GM19025 (cell line): ENCODE measurements at regions not wholly inside any gene's neighbourhood (a gene's known extent, or its start where the extent isn't known, plus 50 kb on each side); places are given as distances from the start of the nearest gene placed in this dataset.
A peak's percentile ranks its signal among the peaks of the same experiment; 100 is the strongest.
"Not testable (repeated sequence)": the region's sequence is repeated elsewhere in the genome, so short reads cannot be mapped to it uniquely, and the experiment has no call there.

Experiments
- ATAC-seq: cut with Tn5 transposase; IDR thresholded peaks from one replicate; pipeline ENCODE4 v1.9.1; 2021; ENCODE audit warnings: mild to moderate bottlenecking, low read depth, moderate library complexity; ENCODE audit not compliant: unreplicated experiment

DNA sequence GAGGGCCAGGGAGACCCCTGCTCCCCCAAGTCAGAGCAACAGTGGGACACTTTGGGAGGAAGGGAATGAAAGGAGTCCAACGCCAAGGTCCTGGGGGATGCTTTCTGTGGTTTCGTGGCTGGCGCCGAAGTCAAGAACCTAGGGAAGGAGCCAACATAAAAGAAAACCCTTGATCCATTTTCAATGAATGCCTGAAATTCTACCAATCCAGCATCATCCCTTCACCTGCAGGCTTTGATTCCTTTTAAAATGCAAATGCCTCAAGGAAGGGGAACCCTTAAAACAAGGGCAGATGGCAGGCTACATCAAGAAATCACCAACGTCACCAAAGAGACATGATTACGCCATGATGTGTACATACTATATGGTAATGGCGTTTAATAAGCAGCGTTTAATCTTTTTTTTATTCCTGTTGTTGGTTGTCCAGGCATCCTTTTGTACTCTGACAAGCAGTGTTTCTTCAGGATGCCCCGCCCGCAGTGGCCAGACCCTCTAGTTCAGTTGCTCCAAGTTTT lies 123.3 kb upstream of the SLC1A4 start:
- ATAC-seq, result no peak

DNA sequence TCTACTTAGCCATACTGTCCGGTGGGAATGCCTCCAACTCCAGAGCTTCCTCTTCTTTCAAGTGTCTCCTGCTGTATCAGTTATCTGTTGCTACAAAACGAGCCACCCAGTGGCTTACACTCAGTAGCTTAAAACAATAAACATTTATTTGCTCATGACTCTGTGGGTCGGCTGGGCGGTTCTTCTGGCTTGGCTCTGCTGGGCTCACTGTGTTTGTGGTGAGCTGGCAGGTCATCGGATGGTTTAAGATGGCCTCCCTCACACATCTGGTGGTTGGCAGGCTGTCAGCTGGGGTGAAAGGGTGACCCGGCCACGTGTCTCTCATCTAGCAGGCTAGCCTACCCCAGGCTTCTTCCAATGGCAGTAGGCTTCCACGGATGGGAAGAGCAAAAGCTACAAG lies 122.4 kb upstream of the SLC1A4 start:
- ATAC-seq, result no peak

DNA sequence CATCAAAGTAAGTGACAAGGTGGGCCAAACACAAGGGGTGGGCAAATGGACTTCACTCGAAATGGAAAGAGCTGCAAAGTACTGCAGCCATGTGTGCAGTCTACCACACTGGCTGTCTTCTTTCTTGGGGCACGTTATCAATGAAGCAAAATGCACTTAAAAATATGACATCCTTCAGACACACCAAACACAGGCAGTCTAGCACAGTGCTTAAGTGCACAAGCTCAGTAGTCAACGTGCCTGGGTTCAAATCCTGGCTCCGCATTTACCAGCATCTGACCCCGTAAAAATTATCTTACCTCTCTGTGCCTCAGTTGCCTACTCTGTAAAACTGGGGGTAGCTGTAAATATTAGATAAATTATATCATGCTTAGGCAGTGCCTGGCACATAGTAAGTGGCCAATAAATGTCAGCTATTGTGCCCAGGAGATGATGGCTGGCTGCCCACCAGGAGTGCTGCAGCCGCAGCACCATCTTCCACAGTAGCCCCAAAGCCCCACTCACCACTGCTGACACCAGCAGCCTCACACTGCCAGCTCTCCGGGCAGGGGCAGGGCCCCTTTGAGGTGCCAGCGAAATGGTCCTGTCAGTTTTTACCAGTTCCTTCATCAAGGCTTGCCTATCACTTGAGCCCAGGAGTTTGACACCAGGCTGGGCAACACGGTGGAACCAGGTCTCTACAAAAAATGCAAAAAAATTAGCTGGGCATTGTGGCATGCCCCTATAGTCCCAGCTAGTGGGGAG lies 121.8 kb upstream of the SLC1A4 start:
- no peak for ATAC-seq

DNA sequence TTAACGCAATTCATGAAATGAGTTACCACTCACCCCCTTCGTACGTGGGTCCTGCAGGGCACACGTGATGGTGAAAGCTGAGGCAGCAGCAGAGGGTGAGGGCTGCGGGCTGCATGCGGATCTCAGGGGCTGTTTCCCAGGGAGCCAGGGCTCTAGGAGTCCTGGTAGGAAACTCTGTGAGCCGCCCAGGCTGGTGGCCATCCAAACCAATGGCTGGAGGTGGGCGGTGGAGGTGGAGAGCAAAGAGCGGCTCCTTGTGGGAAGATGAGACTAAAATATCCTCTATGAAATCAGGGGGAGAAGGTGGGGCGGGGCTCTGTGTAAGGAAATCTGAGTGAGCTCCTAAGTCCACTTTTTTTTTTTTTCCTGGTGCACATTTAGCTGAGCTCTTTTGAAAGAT lies 120.1 kb upstream of the SLC1A4 start:
- ATAC-seq, result no peak

DNA sequence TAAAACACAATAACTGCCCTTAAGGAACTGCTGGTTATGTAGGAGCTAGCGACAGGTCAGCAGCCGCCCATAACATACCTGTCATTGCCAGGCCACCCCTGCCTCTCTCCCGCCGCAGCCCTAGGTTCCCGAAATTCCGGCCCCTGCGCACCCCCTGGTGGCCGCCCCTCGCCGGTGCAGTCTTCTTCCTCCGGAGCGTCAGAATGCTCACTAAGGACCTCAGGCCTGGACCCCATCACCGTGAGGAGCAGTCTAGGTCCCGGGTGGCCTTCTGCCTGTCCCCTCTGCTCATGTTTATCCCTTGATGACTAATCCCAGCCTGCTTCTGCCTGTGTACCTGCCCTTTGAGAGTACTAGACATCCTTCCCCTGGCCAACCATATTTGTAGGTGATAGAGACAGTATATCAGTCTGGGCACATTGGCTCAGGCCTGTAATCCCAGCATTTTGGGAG lies 115.7 kb upstream of the SLC1A4 start:
- ATAC-seq, result peak; percentile 69

DNA sequence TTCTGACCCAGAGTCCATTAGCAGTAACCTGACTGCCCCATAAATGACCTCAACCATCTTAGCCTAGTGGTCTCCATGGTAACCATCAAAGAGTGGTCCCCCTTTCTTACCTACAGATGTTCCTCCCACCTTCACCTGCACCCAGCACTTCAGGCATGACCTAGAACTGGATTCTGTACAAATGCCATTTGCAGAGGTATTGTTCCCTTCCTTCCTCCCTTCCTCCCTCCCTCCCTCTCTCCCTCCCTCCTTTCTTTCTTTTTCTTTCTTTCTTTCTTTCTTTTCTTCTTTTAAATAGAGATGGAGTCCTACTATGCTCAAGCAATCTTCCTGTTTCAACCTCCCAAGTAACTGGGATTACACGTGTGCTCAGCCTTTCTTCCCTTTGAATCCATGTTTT lies 114.6 kb upstream of the SLC1A4 start:
- no peak for ATAC-seq

DNA sequence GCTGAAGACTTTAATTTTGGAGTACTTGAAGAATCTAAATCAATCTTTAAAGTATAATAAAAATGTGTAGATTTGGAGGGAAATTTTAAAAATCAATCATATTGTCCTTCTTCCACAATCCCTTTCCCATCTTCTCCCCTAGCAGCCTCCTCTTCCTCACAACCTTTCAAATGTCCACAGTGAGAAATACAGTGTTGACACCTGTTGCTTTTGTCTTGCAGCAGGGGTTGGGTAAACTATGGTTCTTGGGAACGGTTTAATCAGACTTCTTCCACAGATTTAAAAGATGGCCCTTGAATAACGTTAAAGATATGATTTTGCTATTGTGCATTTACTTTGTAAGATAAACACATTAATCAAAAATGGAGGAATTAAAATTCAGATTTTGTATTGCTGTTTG lies 113.8 kb upstream of the SLC1A4 start:
- ATAC-seq, result no peak

DNA sequence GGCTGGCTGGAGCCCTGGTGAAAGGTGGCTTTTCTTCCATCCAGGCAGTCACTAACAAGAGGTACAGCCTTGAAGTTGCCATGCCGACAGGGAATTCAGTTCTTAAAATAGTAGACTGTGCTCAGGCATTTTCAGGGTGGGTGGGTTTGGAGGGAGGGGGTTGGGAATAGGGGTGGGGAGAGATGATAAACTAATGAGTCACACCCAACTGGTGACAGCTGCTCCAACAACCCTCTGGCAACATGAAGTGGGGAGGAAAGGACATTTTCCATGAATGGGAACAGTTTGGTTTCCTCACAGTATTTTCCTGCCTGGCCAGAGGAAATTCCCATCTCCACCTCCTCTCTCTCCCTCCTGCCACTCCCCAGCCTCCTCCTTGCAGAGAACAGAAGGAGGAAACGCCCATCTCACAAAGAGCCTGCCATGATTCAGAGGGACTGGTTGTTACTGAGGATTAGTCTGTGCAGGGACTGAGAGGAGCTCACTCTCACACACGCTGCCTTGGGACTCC lies 113.0 kb upstream of the SLC1A4 start:
- ATAC-seq, result no peak

DNA sequence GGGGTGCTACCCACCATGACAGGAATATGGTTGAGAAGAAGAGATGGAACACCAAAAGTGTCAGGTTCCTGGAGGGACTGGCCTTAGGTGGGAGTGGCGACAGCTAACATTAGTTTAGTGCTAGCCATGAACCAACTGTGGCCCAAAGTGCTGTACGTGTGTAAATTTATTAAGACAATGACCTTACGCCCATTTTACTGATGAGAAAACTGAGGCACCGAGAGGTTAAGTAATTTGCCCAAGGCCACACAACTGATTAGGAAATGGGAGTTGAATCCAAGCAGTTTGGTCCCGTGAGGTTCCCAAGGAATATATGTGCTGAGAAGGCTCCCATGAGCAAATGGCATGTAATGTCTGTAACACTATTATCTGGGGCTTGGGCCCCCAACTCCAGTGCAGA lies 109.5 kb upstream of the SLC1A4 start:
- no peak for ATAC-seq

DNA sequence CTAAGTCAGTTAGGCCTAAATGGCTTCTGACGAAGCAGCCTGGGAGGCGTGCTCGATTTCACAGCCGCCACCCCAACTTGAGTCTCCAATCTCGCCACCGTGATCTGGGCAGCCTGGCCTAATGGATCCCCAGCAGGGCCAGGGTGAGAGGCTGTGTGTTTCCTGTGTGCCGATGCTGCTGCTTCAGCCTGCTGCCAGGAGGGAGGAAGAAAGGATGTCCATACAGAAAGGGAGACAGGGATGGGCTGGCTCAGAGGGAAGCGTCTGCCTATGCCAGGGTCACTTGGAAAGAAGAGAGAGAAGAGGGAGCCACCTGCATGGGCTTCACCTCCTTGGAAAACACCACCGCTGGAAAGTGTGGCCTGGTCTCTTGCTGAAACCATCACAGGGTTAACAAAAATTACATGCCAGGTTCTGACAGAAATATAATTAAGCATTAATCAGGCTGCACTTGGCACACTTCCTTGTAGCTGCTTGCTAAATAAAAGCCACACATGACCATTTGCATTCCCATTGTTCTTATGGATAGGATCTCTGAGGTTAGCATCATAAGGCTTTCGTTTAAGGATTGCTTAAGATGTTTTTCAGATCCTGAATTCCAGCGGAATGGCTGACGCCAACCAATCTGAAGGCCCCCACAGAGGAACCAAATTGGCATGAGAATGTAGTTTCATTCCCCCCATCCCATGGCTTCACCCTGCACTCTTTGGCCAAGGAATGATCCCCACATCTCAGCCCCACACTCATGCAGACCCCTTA lies 108.8 kb upstream of the SLC1A4 start:
- ATAC-seq, result no peak

DNA sequence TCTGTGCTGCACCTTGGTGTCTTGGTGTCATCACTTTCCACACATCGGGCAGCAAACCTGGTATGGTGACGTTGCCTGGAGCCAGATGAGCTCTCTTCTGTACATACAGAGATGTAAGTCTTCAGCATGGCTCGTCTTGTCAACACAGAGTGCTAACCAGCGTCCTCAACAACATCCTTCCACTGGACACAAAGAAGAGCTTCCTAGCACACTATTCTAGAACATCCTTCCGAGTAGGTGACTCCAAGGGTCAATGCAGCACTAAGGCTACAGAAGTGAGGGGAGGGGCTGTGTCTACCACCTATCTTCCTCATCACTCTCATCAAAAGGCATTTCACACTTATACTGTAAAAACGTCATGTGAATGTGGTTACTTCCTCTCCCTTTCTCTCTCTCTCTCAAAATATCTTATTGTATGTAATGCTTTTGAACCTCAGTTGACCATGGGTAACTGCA lies 108.1 kb upstream of the SLC1A4 start:
- ATAC-seq, result no peak

DNA sequence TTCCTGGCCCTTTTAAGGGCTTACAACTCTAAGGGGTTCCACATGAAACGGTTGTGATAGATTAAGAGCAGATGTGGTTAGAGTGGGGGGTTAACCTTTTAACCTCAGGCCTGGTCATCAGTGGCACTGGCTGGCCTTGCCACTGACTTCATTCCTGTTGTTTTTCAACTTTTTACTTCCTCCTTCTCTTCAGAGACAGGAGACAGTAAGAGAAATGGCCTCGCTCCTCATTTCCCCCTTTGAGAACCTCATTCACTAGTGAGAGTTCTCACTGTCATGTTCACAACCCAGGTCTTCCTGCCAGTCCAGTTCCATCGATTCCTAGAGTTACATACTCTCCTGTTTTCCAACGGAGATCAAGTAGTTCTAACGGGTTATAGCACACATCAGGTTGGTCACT lies 101.6 kb upstream of the SLC1A4 start:
- ATAC-seq, result no peak

DNA sequence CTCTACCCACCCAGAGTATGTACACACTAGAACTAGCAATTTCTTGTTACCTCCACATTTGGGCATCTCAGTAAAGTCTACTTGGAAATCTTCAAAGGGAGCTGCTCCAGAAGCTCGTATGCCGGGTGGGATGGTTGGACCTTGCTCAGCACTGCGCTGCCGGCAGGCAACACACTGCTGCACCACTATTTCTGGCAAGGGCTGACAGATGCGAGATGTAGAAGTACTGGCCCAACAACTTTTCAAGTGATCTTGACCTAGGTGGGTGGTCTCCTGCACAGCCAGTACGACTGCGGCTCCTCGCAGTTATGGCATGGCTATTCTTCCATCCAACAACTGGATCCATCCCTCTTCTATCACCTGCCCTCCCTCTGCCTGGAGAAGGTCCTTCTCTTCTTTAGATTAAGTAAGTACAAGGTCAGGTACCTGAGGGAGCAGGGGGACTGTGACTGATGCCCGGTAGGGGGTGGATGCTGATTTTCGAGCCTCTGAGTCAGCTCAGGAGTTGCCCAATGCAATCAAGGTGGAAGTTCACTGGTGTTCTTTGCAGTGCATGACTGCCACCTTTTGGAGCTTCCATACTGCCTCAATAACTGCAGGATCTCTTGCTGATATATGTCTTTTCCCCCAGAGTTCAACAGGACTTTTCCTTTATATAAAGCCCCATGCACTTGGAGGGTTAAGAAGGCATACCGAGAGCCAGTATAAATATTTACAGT lies 100.4 kb upstream of the SLC1A4 start:
- no peak for ATAC-seq

DNA sequence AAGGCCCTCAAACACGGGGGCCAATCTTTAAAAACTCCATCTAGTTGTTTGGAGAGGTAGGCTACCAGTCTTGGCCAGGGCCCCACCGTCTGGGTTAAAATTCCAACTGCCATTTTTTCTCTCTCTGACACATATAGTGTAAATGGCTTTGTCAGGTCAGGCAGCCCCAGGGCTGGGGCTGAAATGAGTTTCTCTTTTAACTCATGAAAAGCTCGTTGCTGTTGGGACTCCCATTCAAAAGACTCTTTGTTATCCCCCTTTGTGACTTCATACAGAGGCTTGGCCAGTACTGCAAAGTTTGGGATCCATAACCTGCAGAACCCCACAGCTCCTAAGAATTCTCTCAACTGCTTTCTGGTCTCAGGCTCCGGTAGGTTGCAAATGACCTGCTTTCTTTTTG lies 99.4 kb upstream of the SLC1A4 start:
- no peak for ATAC-seq

DNA sequence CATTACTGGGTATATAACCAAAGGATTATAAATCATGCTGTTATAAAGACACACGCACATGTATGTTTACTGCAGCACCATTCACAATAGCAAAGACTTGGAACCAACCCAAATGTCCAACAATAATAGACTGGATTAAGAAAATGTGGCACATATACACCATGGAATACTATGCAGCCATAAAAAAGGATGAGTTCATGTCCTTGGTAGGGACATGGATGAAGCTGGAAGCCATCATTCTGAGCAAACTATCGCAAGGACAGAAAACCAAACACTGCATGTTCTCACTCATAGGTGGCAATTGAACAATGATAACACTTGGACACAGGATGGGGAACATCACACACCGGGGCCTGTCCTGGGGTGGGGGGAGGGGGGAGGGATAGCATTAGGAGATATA lies 92.6 kb upstream of the SLC1A4 start:
- not testable (repeated sequence) for ATAC-seq

DNA sequence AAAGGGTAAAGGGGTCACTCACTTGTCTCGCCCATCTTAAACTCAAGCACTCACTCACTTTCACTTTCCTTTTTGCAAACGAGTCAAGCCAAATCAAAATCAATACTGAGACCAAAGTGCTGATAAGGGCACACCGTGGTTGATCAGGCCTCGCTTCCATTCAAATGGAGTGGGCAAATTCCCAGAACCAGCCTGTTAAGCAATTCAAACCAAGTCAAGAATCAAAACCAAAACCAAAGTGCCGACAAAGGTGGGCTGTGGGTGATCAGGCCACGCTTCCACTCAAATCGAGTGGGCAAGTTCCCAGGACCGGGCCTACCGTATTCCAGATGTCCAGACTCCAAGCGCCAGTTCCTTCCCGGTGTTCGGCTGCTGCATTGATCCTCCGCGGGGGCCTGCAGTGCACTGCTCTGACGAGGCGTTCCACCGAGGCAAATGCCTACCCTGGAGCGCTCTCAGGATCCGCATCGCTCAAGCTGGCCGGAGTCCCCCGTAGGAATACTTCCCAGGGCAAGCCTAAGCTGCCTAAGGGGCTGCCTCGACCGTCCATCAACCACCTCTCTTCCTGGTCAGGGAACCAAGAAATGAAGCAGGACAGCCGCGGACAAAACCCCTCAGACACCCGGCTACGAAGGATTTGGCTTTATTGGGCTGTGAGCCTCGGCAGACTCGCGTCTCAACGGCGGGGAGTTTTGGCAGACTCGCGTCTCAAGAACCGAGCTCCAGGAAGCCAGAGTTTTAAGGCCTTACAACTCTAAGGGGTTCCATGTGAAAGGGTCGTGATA lies 89.9 kb upstream of the SLC1A4 start:
- no peak for ATAC-seq

DNA sequence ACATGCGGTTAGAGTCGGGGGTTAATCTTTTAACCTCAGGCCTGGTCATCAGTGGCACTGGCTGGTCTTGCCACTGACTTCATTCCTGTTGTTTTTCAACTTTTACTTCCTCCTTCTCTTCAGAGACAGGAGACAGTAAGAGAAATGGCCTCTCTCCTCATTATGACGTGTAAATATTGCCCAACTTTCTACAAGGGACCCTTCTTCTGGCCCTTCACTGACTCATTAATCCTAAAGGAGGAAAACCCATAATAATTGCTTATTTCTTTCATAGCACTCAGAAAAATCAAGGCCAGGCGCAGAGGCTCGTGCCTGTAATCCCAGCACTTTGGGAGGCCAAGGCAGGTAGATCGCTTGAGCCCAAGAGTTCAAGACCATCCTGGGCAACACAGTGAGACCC lies 89.3 kb upstream of the SLC1A4 start:
- ATAC-seq, result not testable (repeated sequence)

DNA sequence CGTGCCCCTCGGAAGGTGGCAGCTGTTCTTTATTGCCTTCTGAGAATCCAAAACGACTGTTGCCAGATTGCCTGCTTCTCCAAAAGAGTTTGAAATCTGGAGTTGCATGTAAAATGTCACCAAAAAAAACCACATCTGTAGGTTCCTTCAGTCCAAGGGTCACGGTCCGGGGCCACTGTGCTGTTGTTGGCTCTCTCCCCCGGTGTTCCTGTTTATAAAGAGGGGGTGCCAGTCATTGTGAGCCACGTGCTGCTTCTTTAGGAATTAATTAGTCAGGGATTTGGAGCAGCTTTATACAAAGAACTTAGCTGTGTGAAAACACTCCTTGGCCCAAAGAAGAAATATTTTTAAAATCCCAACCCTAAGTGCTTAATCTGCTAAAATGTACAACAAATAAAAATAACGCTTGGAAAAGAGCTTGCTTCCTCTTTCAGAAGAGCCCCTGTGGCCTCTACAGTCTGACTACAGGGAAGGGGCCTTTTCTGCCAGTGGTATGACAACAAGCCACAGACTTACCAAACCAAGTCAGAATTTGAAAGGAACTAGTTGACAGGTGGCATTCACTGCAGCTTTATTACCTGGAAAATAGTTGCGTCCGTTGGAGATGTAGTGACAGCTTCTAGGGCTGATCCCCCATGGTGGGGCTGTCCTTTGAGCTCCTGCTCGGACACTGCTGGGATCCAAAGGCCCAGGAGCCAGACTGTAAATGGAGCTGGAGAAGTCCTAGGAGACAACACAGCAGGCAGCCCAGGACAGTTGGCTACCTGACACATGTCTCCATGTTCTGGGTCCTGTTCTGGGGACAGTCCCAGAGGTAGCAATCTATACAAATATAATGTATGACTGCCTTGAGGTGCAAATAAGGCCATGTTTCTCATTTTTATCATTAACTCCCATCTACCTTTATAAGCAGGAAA lies 84.5 kb upstream of the SLC1A4 start:
- no peak for ATAC-seq
